Left ventricle myocardium inferior (tissue), 1 donor: ENCODE measurements at regions not wholly inside any gene's neighbourhood (a gene's known extent, or its start where the extent isn't known, plus 50 kb on each side); places are given as distances from the start of the nearest gene placed in this dataset.

Source experiments
- DNase-seq: peaks from one replicate; pipeline ENCODE4 v3.0.0-alpha.2; 2020
- H3K27ac ChIP-seq: fragments of 200-600 bp; replicated peaks from 2 replicates; pipeline ENCODE4 v1.8.0; 2021
- H3K27me3 ChIP-seq: fragments of 200-600 bp; 2 replicates; pipeline ENCODE4 v1.8.0; 2021; ENCODE audit warnings: low read depth
- H3K36me3 ChIP-seq: fragments of 200-600 bp; 2 replicates; pipeline ENCODE4 v1.8.0; 2021
- H3K4me1 ChIP-seq: fragments of 200-600 bp; 2 replicates; pipeline ENCODE4 v1.8.0; 2021
- H3K4me3 ChIP-seq: fragments of 200-600 bp; 2 replicates; pipeline ENCODE4 v1.8.0; 2021; ENCODE audit warnings: mild to moderate bottlenecking, moderate library complexity
- H3K9me3 ChIP-seq: fragments of 200-600 bp; replicated peaks from 2 replicates; pipeline ENCODE4 v1.8.0; 2021
- intact Hi-C: fragments of 100-400 bp; cut with micrococcal nuclease; formaldehyde crosslinking; loops from one replicate; pipeline ENCODE4 v1.11.0; 2022
- TF ChIP-seq, protein P1 (sequence below): fragments of 200-600 bp; IDR thresholded peaks from 2 replicates; pipeline ENCODE4 v1.8.0; 2021; ENCODE audit warnings: antibody characterized with exemption, mild to moderate bottlenecking, borderline replicate concordance
- donor health status: DM: no; HTN: yes; CAD: no; lungs with severe emphysema.

GRCh38 chr2:154620471-154620870, 78.0 kb upstream of the KCNJ3 start:
- H3K27ac ChIP-seq, result no peak overlapping the region
- intact Hi-C loops, result no loop called here
- no peaks in the 10 kb centered on the region for H3K36me3 ChIP-seq
- H3K4me1 ChIP-seq, result no peaks in the 10 kb centered on the region
- DNase-seq, result no peak
- H3K9me3 ChIP-seq, result no peaks in the 10 kb centered on the region
- TF ChIP-seq, protein P1, sequence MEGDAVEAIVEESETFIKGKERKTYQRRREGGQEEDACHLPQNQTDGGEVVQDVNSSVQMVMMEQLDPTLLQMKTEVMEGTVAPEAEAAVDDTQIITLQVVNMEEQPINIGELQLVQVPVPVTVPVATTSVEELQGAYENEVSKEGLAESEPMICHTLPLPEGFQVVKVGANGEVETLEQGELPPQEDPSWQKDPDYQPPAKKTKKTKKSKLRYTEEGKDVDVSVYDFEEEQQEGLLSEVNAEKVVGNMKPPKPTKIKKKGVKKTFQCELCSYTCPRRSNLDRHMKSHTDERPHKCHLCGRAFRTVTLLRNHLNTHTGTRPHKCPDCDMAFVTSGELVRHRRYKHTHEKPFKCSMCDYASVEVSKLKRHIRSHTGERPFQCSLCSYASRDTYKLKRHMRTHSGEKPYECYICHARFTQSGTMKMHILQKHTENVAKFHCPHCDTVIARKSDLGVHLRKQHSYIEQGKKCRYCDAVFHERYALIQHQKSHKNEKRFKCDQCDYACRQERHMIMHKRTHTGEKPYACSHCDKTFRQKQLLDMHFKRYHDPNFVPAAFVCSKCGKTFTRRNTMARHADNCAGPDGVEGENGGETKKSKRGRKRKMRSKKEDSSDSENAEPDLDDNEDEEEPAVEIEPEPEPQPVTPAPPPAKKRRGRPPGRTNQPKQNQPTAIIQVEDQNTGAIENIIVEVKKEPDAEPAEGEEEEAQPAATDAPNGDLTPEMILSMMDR, result no peak
- no peak overlapping the region for H3K4me3 ChIP-seq
- H3K27me3 ChIP-seq, result no peaks in the 10 kb centered on the region

DNA sequence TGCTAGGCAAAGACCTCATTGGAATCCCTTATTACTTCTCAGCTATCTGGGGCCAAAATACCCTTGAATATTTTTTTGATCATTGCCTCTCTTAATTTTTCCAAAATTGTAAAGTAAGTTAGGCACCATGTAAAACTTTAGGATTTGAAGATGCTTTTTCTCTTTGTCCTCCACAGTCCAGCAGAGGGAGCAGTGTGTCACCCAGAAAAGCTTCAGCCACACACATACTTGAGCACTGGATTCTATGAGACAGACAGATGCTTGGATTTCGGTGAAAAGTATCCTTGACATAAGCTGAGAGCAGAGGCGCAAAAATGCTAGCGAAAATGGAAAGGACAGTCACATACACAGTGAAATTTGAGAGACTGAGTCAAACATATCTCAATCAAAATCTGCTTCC, 74.7 kb upstream of the KCNJ3 start:
- no peaks in the 10 kb centered on the region for H3K9me3 ChIP-seq
- H3K4me3 ChIP-seq, result no peak overlapping the region
- intact Hi-C loops, result no loop called here
- no peak overlapping the region for H3K27ac ChIP-seq
- TF ChIP-seq, protein P1, result peak; percentile 69
- no peaks in the 10 kb centered on the region for H3K36me3 ChIP-seq
- no peak for DNase-seq
- no peaks in the 10 kb centered on the region for H3K4me1 ChIP-seq
- H3K27me3 ChIP-seq, result no peaks in the 10 kb centered on the region

GRCh38 chr2:154637456-154637855, 61.0 kb upstream of the KCNJ3 start:
- no peaks in the 10 kb centered on the region for H3K36me3 ChIP-seq
- intact Hi-C loops, result no loop called here
- no peak overlapping the region for H3K4me3 ChIP-seq
- no peak overlapping the region for H3K27ac ChIP-seq
- no peaks in the 10 kb centered on the region for H3K9me3 ChIP-seq
- no peak for DNase-seq
- peaks cover 4% of the 10 kb centered on the region for H3K4me1 ChIP-seq
- TF ChIP-seq, protein P1, result no peak
- H3K27me3 ChIP-seq, result no peaks in the 10 kb centered on the region

- Histone ChIP-seq H3K4me1 (peaks cover 4% of the 10 kb centered on the region), H3K36me3 (no peaks in the 10 kb centered on the region), H3K27ac (no peak overlapping the region), H3K27me3 (no peaks in the 10 kb centered on the region), H3K9me3 (no peaks in the 10 kb centered on the region), H3K4me3 (no peak overlapping the region)
- intact Hi-C loops, result no loop called here
- TF ChIP-seq, protein P1, result no peak
- DNase-seq, result no peak
Observed at GRCh38 chr2:154638783-154639182, 59.7 kb upstream of the KCNJ3 start.

DNA sequence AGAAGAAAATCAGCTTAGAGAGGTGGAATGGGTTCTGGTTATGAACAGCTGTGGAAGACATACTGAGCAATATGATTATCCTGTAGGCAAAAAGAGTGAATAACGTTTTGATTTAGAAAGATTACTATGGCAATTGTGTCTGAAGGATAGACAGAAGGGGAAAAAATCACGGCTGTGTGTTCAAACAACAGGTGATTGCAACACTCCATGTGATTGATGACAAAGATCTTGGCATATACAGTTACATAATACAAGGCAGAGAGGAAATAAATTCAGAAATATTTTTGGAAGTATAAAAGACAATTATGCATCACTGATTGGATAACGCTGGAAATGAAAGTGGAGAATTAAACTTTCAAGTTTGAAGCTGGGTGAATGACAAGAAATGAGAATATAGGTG, 58.5 kb upstream of the KCNJ3 start:
- Histone ChIP-seq H3K27ac (no peak overlapping the region), H3K9me3 (no peaks in the 10 kb centered on the region), H3K4me3 (no peak overlapping the region), H3K4me1 (peaks cover 4% of the 10 kb centered on the region), H3K36me3 (no peaks in the 10 kb centered on the region), H3K27me3 (no peaks in the 10 kb centered on the region)
- no peak for DNase-seq
- TF ChIP-seq, protein P1, result no peak
- intact Hi-C loops, result no loop called here
